Right renal pelvis (tissue), 4 donors: ENCODE measurements at regions not wholly inside any gene's neighbourhood (a gene's known extent, or its start where the extent isn't known, plus 50 kb on each side); places are given as distances from the start of the nearest gene placed in this dataset.
"Not testable (repeated sequence)": the region's sequence is repeated elsewhere in the genome, so short reads cannot be mapped to it uniquely, and the experiment has no call there.

Experiments used
- DNase-seq, 4 donors: peaks; one replicate each; pipeline ENCODE4 v3.0.0-alpha.2; 2013; ENCODE audit warnings: low read depth in 4 of 4, low spot score in 3 of 4, missing footprints in 1 of 4

- no peak for DNase-seq
Observed at GRCh38 chr13:24617256-24618010, 62.8 kb upstream of the ATP12A start.

GRCh38 chr13:24618011-24618955 lies 61.9 kb upstream of the ATP12A start:
- no peak for DNase-seq

DNA sequence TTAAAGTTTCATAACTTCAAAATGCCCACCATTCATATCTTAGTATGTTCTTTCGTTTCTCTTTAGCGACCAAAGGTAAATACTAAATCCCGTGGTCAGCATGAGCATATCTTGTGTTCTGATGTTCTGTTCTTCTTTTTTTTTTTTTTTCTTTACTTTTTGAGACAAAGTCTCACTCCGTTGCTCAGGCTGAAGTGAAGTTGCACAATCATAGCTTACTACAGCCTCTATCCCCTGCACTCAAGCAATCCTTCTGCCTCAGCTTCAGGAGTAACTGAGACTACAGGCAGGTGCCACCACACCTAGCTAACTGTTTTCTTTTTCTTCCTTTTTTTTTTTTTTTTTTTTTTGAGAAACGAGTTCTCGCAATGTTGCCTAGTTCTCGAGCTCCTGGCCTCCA lies 60.9 kb upstream of the ATP12A start:
- no peak for DNase-seq

DNA sequence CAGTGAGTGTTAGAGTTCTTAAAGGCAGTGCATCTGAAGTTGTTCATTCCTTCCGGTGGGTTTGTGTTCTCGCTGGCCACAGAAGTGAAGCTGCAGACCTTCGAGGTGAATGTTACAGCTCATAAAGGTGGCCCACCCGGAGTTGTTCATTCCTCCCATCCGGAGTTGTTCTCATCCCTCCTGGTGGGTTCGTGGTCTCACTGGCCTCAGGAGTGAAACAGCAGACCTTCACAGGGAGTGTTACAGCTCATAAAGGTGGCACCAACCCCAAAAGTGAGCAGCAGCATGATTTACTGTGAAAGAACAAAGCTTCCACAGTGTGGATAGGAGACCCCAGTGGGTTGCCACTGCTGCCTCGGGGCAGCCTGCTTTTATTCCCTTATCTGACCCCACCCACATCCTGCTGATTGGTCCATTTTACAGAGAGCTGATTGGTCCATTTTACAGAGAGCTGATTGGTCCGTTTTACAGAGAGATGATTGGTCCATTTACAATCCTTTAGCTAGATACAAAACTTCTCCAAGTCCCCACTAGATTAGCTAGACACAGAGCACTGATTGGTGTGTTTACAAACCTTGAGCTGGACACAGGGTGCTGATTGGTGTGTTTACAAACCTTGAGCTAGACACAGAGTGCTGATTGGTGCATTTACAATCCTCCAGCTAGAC lies 57.6 kb upstream of the ATP12A start:
- not testable (repeated sequence) for DNase-seq

DNA sequence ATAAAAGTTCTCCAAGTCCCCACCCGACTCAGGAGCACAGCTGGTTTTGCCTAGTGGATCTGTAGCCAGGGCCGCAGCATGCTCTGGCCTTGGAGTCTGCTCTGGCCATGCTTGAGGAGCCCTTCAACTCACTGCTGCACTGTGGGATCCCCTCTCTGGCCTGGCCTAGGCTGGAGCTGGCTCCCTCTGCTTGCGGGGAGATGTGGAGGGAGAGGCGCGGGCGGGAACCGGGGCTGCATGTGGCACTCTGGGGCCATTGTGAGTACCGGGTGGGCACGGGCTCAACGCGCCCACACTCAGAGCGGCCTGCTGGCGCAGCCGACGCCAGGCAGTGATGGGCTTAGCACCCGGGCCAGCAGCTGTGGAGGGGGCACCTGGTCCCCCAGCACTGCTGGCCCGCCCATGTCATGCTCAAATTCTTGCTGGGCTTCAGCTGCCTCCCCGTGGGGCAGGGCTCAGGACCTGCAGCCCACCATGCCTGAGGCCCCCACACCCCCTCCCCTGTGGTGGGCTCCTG lies 57.0 kb upstream of the ATP12A start:
- no peak for DNase-seq

DNA sequence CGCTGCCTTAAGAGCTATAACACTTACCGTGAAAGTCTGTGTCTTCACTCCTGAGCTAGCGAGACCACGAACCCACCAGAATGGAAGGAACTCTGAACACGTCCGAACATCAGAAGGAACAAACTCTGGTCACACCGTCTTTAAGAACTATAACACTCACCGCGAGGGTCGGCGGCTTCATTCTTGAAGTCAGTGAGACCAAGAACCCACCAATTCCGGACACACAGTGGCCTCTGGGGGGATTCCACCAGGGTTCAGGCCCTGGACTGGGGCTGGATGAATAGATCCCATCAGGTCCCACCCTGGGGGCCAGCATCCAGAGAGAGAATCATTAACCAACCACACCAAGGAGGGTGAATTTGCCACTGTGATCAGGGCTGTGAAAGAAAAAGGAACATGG lies 55.8 kb upstream of the ATP12A start:
- DNase-seq: no peak

GRCh38 chr13:24624801-24625231 lies 55.4 kb upstream of the ATP12A start:
- peak in 1 of 4 donors; percentile 33 for DNase-seq

- no peak for DNase-seq
Observed at GRCh38 chr13:24625331-24625731, 54.9 kb upstream of the ATP12A start.

- DNase-seq: no peak
Observed at GRCh38 chr13:24625870-24626849, 54.0 kb upstream of the ATP12A start.

DNA sequence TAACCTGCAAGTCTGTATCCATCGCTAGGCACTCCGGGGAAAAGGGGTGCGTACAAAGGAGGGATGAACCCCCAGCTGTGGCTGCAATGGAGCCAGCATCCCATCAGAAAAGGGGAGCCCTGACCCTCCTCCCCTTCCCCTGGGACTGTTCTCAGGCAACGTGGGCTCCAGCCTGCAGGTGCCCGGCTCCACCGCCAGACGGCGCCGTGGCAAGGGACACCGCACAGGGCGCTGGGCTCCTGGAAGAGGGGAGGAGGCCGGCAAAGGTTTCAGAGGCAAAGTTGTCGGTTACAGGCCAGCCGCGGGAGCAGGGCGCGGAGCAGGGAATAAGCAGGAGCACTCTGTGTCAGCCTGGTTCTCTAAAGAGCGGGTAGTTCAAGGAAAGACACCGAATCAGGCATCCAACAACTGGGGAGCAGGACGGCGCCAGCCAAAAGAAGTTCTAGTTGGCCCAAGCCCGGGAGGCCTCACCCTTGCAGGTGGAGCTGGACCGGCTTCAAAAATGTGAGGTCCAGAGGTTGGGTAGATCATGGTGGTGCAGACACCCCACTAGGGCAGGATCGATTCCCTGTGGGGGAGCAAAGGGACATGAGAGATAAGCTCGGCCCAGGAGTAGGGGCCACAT lies 53.0 kb upstream of the ATP12A start:
- no peak for DNase-seq

DNA sequence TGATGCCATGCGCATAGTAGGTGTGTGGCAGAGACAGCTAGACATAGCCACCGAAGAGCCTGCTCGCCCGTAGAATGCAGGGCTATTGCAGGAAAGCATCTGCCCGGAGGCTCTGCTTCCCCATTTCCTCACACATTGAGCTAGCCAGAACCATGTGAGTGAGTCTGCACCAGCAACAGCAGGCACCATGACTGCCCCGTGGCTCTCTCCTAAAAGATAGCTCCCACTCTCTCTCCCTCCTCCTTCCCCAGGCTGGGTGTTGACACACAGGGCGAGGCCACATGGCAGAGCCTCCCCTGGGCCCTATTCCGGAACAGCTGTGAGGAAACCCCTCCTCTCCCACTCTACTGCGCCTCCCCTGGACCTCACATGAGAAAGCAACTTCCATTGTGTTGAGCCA lies 52.3 kb upstream of the ATP12A start:
- no peak for DNase-seq

DNA sequence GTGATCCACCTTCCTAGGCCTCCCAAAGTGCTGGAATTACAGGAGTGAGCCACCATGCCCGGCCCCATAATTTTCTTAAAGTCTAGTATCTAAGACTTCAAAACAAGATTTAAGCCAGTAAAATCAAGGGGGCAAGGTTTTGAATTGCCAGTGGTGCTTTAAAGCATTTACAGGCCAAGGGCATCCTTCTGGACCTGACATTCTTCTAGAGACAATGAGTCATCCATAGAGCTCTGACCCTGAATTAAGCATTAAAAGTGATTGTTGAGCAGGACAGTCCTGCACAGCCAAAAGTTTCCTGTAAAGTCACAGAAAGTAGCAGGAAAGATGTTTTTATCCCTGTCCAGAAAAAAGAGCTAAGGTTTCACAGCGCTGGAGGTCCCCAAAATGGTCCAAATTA lies 50.9 kb upstream of the ATP12A start:
- no peak for DNase-seq

DNA sequence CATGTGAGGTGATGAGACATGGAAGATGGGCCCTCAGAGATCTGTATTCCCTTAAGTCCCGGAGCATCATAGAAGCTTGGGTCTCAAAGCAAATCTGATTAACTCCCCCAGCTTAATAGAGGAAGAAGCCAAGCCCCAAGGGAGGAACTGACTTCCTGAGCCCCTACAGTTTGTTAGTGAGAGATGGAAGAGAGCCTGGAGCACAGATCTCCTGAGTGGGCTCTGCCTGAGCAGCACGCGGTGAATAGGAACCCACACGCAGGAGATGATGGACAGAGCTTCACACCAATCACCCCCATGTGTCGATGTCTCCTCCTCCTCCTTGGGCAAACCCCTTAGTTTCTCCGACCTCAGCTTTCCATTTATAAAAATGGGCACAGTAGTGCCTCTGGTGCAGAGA lies 50.1 kb upstream of the ATP12A start:
- DNase-seq: no peak
